Neural cell (in vitro differentiated cells): ENCODE measurements at regions not wholly inside any gene's neighbourhood (a gene's known extent, or its start where the extent isn't known, plus 50 kb on each side); places are given as distances from the start of the nearest gene placed in this dataset.

Source experiments
- H2AFZ ChIP-seq: fragments of 200-600, 300-800 bp; sonication (generic), shearing (Covaris generic); 2 replicates; pipeline ENCODE4 v1.6.0; 2014; ENCODE audit warnings: low read depth, mild to moderate bottlenecking, antibody characterized with exemption, low read length, moderate library complexity
- H3F3A ChIP-seq: fragments of 200-600 bp; shearing (Covaris generic); 2 replicates; pipeline ENCODE4 v1.6.1; 2016; ENCODE audit warnings: mild to moderate bottlenecking, moderate library complexity, mixed read lengths, antibody characterized with exemption, low read length; ENCODE audit not compliant: insufficient read depth, poor library complexity, severe bottlenecking
- H3K27ac ChIP-seq: fragments of 200-600, 300-800 bp; sonication (generic), shearing (Covaris generic); 2 replicates; pipeline ENCODE4 v1.5.1; 2014; ENCODE audit warnings: mild to moderate bottlenecking, low read length, moderate library complexity
- H3K27me3 ChIP-seq: fragments of 300-800, 200-600 bp; sonication (generic), shearing (Covaris generic); 2 replicates; pipeline ENCODE4 v1.6.0; 2014; ENCODE audit warnings: mild to moderate bottlenecking, low read depth, low read length, moderate library complexity; ENCODE audit not compliant: insufficient read depth
- H3K36me3 ChIP-seq: fragments of 300-800, 200-600 bp; sonication (generic), shearing (Covaris generic); 2 replicates; pipeline ENCODE4 v1.5.1; 2014; ENCODE audit warnings: mild to moderate bottlenecking, antibody characterized with exemption, low read length, moderate library complexity; ENCODE audit not compliant: insufficient read depth
- H3K4me2 ChIP-seq: fragments of 300-800, 200-600 bp; sonication (generic), shearing (Covaris generic); 2 replicates; pipeline ENCODE4 v1.6.0; 2014; ENCODE audit warnings: mild to moderate bottlenecking, low read length
- H3K4me3 ChIP-seq: fragments of 300-800, 200-600 bp; sonication (generic), shearing (Covaris generic); 2 replicates; pipeline ENCODE4 v1.5.1; 2014; ENCODE audit warnings: mild to moderate bottlenecking, low read length, moderate library complexity
- H3K79me2 ChIP-seq: fragments of 200-600 bp; shearing (Covaris generic); replicated peaks from 2 replicates; pipeline ENCODE4 v1.6.0; 2014; ENCODE audit warnings: mild to moderate bottlenecking, low read length, moderate library complexity; ENCODE audit not compliant: insufficient read depth
- H3K9ac ChIP-seq: fragments of 300-800, 200-600 bp; sonication (generic), shearing (Covaris generic); 2 replicates; pipeline ENCODE4 v1.6.1; 2016; ENCODE audit warnings: mild to moderate bottlenecking, low read length, mixed read lengths
- H3K9me2 ChIP-seq: fragments of 200-600 bp; shearing (Covaris generic); 2 replicates; pipeline ENCODE4 v1.6.1; 2016; ENCODE audit warnings: mild to moderate bottlenecking, low read length, mixed read lengths; ENCODE audit not compliant: insufficient read depth
- H3K9me3 ChIP-seq: fragments of 200-600, 300-800 bp; sonication (generic), shearing (Covaris generic); 2 replicates; pipeline ENCODE4 v1.6.1; 2016; ENCODE audit warnings: mild to moderate bottlenecking, mixed run types, low read length, moderate library complexity, mixed read lengths
- H4K20me1 ChIP-seq: fragments of 200-600 bp; shearing (Covaris generic); 2 replicates; pipeline ENCODE4 v1.6.1; 2016; ENCODE audit warnings: mild to moderate bottlenecking, mixed run types; ENCODE audit not compliant: insufficient read depth
- EP300 ChIP-seq: fragments of 450-650 bp; conservative IDR thresholded peaks from 2 replicates; pipeline ENCODE4 v1.6.1; 2014; ENCODE audit warnings: antibody characterized with exemption, mild to moderate bottlenecking, moderate library complexity; ENCODE audit not compliant: poor library complexity, severe bottlenecking
- EZH2 ChIP-seq: fragments of 200-600, 300-800 bp; shearing (Covaris generic), sonication (generic); IDR thresholded peaks from 2 replicates; pipeline ENCODE4 v1.6.1; 2014; ENCODE audit warnings: antibody characterized with exemption, low read length, borderline replicate concordance, mild to moderate bottlenecking; ENCODE audit not compliant: insufficient read depth, poor library complexity, severe bottlenecking
- MXI1 ChIP-seq: fragments of 450-650 bp; conservative IDR thresholded peaks from 2 replicates; pipeline ENCODE4 v1.6.1; 2014; ENCODE audit warnings: antibody characterized with exemption, mild to moderate bottlenecking; ENCODE audit not compliant: poor library complexity, severe bottlenecking
- POLR2AphosphoS5 ChIP-seq: IDR thresholded peaks from 2 replicates; pipeline ENCODE4 v1.6.1; 2012
- RAD21 ChIP-seq: fragments of 450-650 bp; conservative IDR thresholded peaks from 2 replicates; pipeline ENCODE4 v1.6.1; 2014; ENCODE audit warnings: antibody characterized with exemption, mild to moderate bottlenecking, moderate library complexity
- REST ChIP-seq: IDR thresholded peaks from 2 replicates; pipeline ENCODE4 v1.6.1; 2012; ENCODE audit warnings: borderline replicate concordance
- SMC3 ChIP-seq: fragments of 450-650 bp; conservative IDR thresholded peaks from 2 replicates; pipeline ENCODE4 v1.6.1; 2014; ENCODE audit warnings: antibody characterized with exemption, mild to moderate bottlenecking, moderate library complexity; ENCODE audit not compliant: poor library complexity
- TAF1 ChIP-seq: IDR thresholded peaks from 2 replicates; pipeline ENCODE4 v1.6.1; 2012; ENCODE audit warnings: low read depth
- TF ChIP-seq, protein P1 (sequence below): fragments of 450-650 bp; IDR thresholded peaks from 2 replicates; pipeline ENCODE4 v1.5.1; 2014; ENCODE audit warnings: antibody characterized with exemption, mild to moderate bottlenecking, moderate library complexity; ENCODE audit not compliant: poor library complexity, severe bottlenecking

GRCh38 chr16:26889740-26890139, 177.0 kb upstream of the C16orf82 start:
- no peak overlapping the region for H3K9ac ChIP-seq
- H4K20me1 ChIP-seq = no peaks in the 10 kb centered on the region
- H3K27ac ChIP-seq = no peak overlapping the region
- H3K9me3 ChIP-seq = peaks cover 4% of the 10 kb centered on the region
- H3K9me2 ChIP-seq = no peaks in the 10 kb centered on the region
- no peaks in the 10 kb centered on the region for H3K27me3 ChIP-seq
- no peak for TF ChIP-seq EP300
- TF ChIP-seq SMC3 = no peak
- no peak for TF ChIP-seq POLR2AphosphoS5
- TF ChIP-seq REST = no peak
- TF ChIP-seq MXI1 = no peak
- TF ChIP-seq, protein P1, sequence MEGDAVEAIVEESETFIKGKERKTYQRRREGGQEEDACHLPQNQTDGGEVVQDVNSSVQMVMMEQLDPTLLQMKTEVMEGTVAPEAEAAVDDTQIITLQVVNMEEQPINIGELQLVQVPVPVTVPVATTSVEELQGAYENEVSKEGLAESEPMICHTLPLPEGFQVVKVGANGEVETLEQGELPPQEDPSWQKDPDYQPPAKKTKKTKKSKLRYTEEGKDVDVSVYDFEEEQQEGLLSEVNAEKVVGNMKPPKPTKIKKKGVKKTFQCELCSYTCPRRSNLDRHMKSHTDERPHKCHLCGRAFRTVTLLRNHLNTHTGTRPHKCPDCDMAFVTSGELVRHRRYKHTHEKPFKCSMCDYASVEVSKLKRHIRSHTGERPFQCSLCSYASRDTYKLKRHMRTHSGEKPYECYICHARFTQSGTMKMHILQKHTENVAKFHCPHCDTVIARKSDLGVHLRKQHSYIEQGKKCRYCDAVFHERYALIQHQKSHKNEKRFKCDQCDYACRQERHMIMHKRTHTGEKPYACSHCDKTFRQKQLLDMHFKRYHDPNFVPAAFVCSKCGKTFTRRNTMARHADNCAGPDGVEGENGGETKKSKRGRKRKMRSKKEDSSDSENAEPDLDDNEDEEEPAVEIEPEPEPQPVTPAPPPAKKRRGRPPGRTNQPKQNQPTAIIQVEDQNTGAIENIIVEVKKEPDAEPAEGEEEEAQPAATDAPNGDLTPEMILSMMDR = no peak
- no peak for TF ChIP-seq TAF1
- TF ChIP-seq EZH2 = no peak
- H3K36me3 ChIP-seq = no peaks in the 10 kb centered on the region
- no peaks in the 10 kb centered on the region for H3F3A ChIP-seq
- no peak overlapping the region for H2AFZ ChIP-seq
- no peaks in the 10 kb centered on the region for H3K79me2 ChIP-seq
- no peak overlapping the region for H3K4me3 ChIP-seq
- no peak overlapping the region for H3K4me2 ChIP-seq

- no peak for TF ChIP-seq EP300
- TF ChIP-seq RAD21 = no peak
- TF ChIP-seq REST = no peak
- TF ChIP-seq MXI1 = no peak
- TF ChIP-seq TAF1 = no peak
- no peak for TF ChIP-seq EZH2
- no peak for TF ChIP-seq SMC3
- TF ChIP-seq, protein P1 = no peak
- no peak for TF ChIP-seq POLR2AphosphoS5
These were observed 168.5 kb upstream of the C16orf82 start for GRCh38 chr16:26898200-26898599.

More at GRCh38 chr16:26898200-26898599, 168.5 kb upstream of the C16orf82 start:
- Histone ChIP-seq H4K20me1 (no peaks in the 10 kb centered on the region), H3K9ac (no peak overlapping the region), H3K9me2 (no peaks in the 10 kb centered on the region), H2AFZ (no peak overlapping the region), H3K79me2 (no peaks in the 10 kb centered on the region), H3K4me3 (no peak overlapping the region), H3F3A (no peaks in the 10 kb centered on the region), H3K9me3 (no peaks in the 10 kb centered on the region), H3K4me2 (no peak overlapping the region), H3K27ac (no peak overlapping the region), H3K27me3 (no peaks in the 10 kb centered on the region), H3K36me3 (no peaks in the 10 kb centered on the region)
